HG02623 (cell line): ENCODE measurements at regions not wholly inside any gene's neighbourhood (a gene's known extent, or its start where the extent isn't known, plus 50 kb on each side); places are given as distances from the start of the nearest gene placed in this dataset.

ENCODE experiments used
- ATAC-seq: cut with Tn5 transposase; IDR thresholded peaks from one replicate; pipeline ENCODE4 v1.9.1; 2021; ENCODE audit warnings: moderate library complexity; ENCODE audit not compliant: unreplicated experiment

- no peak for ATAC-seq
These were observed 98.8 kb downstream of the SNX19 start for GRCh38 chr11:130817330-130817944.

- no peak for ATAC-seq
These were observed 96.7 kb downstream of the SNX19 start for GRCh38 chr11:130819625-130820024.
